Ovary (tissue), 7 donors: ENCODE measurements at regions not wholly inside any gene's neighbourhood (a gene's known extent, or its start where the extent isn't known, plus 50 kb on each side); places are given as distances from the start of the nearest gene placed in this dataset.
"Not testable (repeated sequence)": the region's sequence is repeated elsewhere in the genome, so short reads cannot be mapped to it uniquely, and the experiment has no call there.

ENCODE experiments used
- DNase-seq, 5 donors: peaks; one replicate each; pipeline ENCODE4 v3.0.0-alpha.2; 2019 to 2020
- H3K27ac ChIP-seq, 2 donors: fragments of 200-600 bp; one replicate each; pipeline versions ENCODE4 v1.5.1 to v1.8.0; 2019 to 2022
- H3K27me3 ChIP-seq: fragments of 200-600 bp; one replicate; pipeline ENCODE4 v1.8.0; 2022
- H3K36me3 ChIP-seq: fragments of 200-600 bp; sonication (generic); one replicate; pipeline ENCODE4 v1.5.1; 2019
- H3K4me1 ChIP-seq: one replicate; pipeline ENCODE4 v1.8.1; 2013; ENCODE audit warnings: mild to moderate bottlenecking, moderate library complexity; ENCODE audit not compliant: insufficient read depth
- H3K4me3 ChIP-seq: fragments of 200-600 bp; sonication (generic); one replicate; pipeline ENCODE4 v1.5.1; 2017
- H3K9me3 ChIP-seq, 2 donors: fragments of 200-600 bp in 1 of 2; sonication (generic) in 1 of 2; one replicate each; pipeline versions ENCODE4 v1.5.1 to v1.8.1; 2013 to 2019; ENCODE audit warnings: mild to moderate bottlenecking in 1 of 2, moderate library complexity in 1 of 2
- EP300 ChIP-seq: sonication (generic); formaldehyde crosslinking; IDR thresholded peaks from one replicate; pipeline ENCODE4 v1.6.1; 2017; ENCODE audit warnings: antibody characterized with exemption
- POLR2A ChIP-seq: fragments of 450-650 bp; IDR thresholded peaks from one replicate; pipeline ENCODE4 v1.6.1; 2017; ENCODE audit warnings: antibody characterized with exemption, mild to moderate bottlenecking, moderate library complexity
- whole genome bisulfite sequencing, 3 donors: extraction: QIAGEN DNeasy Blood & Tissue Kit in 1 of 3; methylation state at CpG; one replicate each; pipeline versions ENCODE4 v1.1.5 to v1.1.7; 2013 to 2017; 5-methylcytosine and 5-hydroxymethylcytosine counted together
- intact Hi-C, 4 donors: fragments of 100-400 bp; cut with DNase I; formaldehyde crosslinking; loops; one replicate each; pipeline versions ENCODE4 v1.11.0 to v1.15.1; 2022 to 2023
- TF ChIP-seq, protein P1 (sequence below), 3 donors: fragments of 450-650 bp in 2 of 3; fragments of 200-600 bp in 1 of 3; IDR thresholded peaks; one replicate each; pipeline versions ENCODE4 v1.5.1 to v1.8.0; 2016 to 2022; ENCODE audit warnings: antibody characterized with exemption in 3 of 3, mild to moderate bottlenecking in 1 of 3
- donor health status: DM: no; HTN: no; CAD: no; lungs with moderate emphysema.
- donor health status: DM: no; HTN: no; CAD: no.
- donor health status: Bipolar disorder and iron deficiency.
- donor health status: DM: no; HTN: no; CAD: no.
- donor health status: DM: yes; HTN: yes; CAD: no.

DNA sequence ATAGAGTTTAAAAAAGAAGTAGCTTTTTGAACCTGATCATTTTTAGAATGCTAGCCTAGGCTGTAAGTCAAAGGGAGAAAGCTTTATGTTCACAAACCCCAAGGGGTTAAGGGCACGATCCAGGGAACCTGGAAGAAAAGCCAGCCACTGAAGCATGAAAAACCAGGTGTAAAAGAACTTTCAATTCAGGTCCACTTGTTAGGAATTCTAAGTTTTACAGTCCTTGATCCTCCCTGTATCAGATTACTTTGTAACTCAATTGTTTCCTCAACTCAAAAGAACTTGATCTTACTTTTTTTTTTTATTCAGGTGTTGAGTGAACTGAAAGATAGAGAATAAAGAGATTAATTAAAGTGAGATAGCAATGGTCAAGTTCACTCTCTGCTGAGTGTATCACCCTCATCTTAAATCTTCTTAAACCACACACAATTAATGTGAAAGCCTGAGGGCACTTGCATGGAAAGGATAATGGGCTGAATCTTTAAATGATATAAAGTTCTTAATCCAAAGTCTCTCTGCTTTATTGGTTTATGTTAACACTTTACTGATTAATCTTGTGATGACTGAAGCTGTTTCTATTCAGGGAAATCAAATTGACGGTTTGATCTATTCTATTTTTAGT lies 672.2 kb upstream of the LRRN3 start:
- Histone ChIP-seq H3K36me3 (no peaks in the 10 kb centered on the region), H3K27ac (no peak overlapping the region), H3K4me1 (no peaks in the 10 kb centered on the region), H3K4me3 (no peak overlapping the region), H3K27me3 (no peaks in the 10 kb centered on the region), H3K9me3 (no peaks in the 10 kb centered on the region)
- no peak for TF ChIP-seq EP300
- no peak for TF ChIP-seq POLR2A
- TF ChIP-seq, protein P1, sequence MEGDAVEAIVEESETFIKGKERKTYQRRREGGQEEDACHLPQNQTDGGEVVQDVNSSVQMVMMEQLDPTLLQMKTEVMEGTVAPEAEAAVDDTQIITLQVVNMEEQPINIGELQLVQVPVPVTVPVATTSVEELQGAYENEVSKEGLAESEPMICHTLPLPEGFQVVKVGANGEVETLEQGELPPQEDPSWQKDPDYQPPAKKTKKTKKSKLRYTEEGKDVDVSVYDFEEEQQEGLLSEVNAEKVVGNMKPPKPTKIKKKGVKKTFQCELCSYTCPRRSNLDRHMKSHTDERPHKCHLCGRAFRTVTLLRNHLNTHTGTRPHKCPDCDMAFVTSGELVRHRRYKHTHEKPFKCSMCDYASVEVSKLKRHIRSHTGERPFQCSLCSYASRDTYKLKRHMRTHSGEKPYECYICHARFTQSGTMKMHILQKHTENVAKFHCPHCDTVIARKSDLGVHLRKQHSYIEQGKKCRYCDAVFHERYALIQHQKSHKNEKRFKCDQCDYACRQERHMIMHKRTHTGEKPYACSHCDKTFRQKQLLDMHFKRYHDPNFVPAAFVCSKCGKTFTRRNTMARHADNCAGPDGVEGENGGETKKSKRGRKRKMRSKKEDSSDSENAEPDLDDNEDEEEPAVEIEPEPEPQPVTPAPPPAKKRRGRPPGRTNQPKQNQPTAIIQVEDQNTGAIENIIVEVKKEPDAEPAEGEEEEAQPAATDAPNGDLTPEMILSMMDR (IDR thresholded peaks at IDR 0.05): no peak
- intact Hi-C loops: no loop called here
- DNase-seq: no peak
- 82 to 83% (median 82%) methylated on average over 2 of the region's 2 CpGs for WGBS, 3 donors

DNA sequence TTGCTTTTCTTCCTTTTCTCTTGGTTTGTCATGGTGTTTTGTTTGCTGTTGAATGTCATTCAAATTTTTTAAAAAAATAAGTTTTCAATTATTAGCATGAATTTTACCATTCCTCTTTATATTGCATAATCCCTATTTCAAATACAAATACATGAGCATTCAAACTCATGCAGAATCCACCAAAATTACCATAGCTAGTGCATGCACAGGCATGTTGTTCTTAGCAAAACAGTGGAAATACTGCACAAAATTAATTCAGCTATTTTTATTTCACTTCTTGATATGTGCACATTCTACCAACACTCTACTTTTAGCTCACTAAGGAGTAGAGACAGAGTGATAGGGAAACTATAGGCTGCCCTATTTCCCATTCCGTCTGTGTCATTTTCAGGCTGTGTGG lies 670.1 kb upstream of the LRRN3 start:
- Histone ChIP-seq H3K36me3 (no peaks in the 10 kb centered on the region), H3K4me1 (no peaks in the 10 kb centered on the region), H3K27me3 (no peaks in the 10 kb centered on the region), H3K4me3 (no peak overlapping the region), H3K27ac (no peak overlapping the region), H3K9me3 (no peaks in the 10 kb centered on the region)
- 91 to 94% (median 92%) methylated on average over 1 of the region's 1 CpG for WGBS, 3 donors
- TF ChIP-seq POLR2A: no peak
- TF ChIP-seq, protein P1 (IDR thresholded peaks at IDR 0.05): no peak
- no peak for TF ChIP-seq EP300
- no peak for DNase-seq
- intact Hi-C loops: no loop called here

DNA sequence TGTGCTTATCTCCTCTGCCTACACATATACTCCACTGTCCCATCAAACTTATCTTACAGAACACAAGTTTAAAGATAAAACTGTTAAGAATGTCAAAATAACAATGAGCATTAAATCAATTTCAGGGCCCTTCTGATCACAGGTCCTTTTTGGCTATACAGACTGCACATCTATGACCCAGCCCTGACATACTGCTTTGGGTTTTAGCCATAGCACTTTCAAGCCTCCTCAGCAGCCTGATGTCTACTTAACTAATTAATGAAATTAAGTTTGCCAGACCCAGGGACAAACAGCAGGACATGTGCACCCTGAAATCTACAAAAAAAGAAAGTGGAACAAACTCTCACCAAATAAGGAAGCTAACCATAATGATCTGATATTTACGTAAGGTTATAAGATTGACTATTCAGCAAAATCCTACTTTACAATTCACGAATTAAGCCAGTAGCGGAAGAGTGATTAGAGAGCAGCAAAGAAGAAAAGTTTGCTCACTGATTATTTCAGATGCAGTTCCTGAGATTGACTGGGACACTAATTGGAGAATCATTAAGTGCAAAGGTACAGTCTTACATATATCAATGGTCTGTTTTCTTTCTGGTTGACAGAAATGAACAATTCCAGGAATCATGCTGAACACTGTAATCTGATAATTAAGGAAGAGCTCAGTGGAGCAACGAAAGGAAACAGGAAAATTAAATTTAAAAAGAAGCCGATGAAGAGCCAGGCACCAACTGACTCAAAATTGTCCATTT lies 669.3 kb upstream of the LRRN3 start:
- intact Hi-C loops: no loop called here
- WGBS, 3 donors: 67 to 82% (median 71%) methylated on average over 5 of the region's 5 CpGs
- TF ChIP-seq, protein P1 (IDR thresholded peaks at IDR 0.05): no peak
- TF ChIP-seq POLR2A: no peak
- no peak for TF ChIP-seq EP300

DNA sequence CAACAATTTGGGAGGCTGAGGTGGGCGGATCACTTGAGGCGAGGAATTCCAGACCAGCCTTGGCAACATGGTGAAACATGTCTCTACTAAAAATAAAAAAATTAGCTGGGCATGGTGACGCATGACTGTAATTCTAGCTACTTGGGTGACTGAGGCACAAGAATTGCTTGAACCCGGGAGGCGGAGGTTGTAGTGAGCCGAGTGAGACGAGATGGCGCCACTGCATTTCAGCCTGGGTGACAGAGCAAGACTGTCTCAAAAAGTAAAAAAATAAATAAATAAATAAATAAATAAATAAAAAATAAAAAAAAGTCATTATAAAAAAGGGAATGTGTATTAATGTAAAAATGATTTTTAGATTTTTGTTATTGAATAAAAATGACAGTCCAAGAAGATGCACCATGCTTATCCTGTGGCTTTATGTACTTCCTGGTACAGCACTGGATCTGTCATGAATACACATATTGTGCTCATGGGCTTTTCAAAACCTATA lies 658.8 kb upstream of the LRRN3 start:
- intact Hi-C loops: no loop called here
- no peak overlapping the region for H3K27ac ChIP-seq
- H3K9me3 ChIP-seq: no peaks in the 10 kb centered on the region
- no peaks in the 10 kb centered on the region for H3K4me1 ChIP-seq
- WGBS, 3 donors: 94 to 98% (median 97%) methylated on average over 8 of the region's 8 CpGs
- H3K4me3 ChIP-seq: no peak overlapping the region
- TF ChIP-seq, protein P1 (IDR thresholded peaks at IDR 0.05): no peak
- TF ChIP-seq EP300: no peak
- no peak for TF ChIP-seq POLR2A
- no peaks in the 10 kb centered on the region for H3K36me3 ChIP-seq
- DNase-seq: no peak
- H3K27me3 ChIP-seq: no peaks in the 10 kb centered on the region

More for the DNA sequence above, 669.3 kb upstream of the LRRN3 start:
- no peaks in the 10 kb centered on the region for H3K27me3 ChIP-seq
- DNase-seq: no peak
- H3K27ac ChIP-seq: no peak overlapping the region
- H3K36me3 ChIP-seq: no peaks in the 10 kb centered on the region
- no peaks in the 10 kb centered on the region for H3K4me1 ChIP-seq
- H3K9me3 ChIP-seq: no peaks in the 10 kb centered on the region
- H3K4me3 ChIP-seq: no peak overlapping the region

DNA sequence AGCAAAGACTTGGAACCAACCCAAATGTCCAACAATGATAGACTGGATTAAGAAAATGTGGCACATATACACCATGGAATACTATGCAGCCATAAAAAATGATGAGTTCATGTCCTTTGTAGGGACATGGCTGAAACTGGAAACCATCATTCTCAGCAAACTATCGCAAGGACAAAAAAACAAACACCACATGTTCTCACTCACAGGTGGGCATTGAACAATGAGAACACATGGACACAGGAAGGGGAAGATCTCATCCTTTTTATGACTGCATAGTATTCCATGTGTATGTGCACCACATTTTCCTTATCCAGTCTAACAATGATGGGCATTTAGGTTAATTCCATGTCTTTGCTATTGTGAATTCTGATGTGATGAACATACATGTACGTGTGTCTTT lies 652.0 kb upstream of the LRRN3 start:
- H3K4me3 ChIP-seq, H3K36me3 ChIP-seq, H3K4me1 ChIP-seq, H3K27ac ChIP-seq, DNase-seq, H3K27me3 ChIP-seq, intact Hi-C loops, H3K9me3 ChIP-seq: not testable (repeated sequence)
- WGBS, 3 donors: 94 to 99% (median 96%) methylated on average over 2 of the region's 2 CpGs
